Stimulated activated naive CD4-positive, alpha-beta T cell (primary cell): ENCODE measurements at regions not wholly inside any gene's neighbourhood (a gene's known extent, or its start where the extent isn't known, plus 50 kb on each side); places are given as distances from the start of the nearest gene placed in this dataset.

Experiments
- DNase-seq, 6 experiments: peaks; one replicate each; lab custom pipeline; 2025; lab: John Stamatoyannopoulos, UW

- DNase-seq, result no peak
Measured at GRCh38 chr17:72501404-72502370, 380.9 kb downstream of the SOX9 start.

DNA sequence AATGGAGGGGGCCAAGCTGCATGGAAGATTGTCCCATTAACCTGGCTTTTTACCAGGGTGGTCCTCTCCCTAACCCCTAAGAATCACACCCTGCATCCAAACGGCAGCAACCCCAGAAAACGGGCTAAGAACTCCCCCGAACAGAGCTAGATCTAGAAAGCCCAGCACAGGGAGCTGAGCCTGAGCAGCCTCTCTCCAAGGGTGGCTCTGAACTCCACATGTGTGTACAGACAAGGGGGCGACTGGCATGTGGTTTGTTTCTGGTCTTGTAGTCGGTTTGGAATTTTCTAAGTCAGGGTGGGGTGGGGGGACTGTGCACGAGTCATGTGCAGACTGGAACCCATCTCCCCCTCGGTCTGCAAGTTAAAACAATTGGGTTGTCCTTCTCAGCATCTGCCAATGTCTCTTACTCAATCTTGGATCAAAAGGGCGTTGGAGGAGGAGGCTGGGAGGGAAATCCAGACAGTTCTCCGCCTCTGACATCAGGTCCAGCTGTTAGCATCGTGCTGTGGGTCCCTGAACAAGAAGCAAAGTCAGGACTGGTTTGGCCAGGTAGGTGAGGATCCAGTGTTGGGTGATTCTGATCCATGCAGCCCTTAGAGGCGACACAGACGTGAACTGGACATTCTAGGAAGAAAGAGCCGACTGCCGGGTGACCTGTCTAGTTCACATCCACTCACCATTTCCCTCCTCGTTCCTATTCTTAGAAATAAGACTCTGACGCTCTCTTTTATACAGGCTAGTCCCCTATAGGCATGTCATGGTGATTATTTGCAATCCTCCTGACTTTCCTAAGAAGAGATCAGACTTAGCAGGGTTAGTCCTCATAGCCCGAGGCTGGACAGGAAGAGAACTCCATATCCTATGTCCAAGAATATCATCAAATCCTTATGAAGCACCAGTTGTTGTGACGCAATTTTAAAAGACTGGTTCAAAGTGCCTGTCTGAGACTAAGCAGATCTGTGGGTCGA is 381.8 kb downstream of the SOX9 start:
- DNase-seq, result no peak

DNA sequence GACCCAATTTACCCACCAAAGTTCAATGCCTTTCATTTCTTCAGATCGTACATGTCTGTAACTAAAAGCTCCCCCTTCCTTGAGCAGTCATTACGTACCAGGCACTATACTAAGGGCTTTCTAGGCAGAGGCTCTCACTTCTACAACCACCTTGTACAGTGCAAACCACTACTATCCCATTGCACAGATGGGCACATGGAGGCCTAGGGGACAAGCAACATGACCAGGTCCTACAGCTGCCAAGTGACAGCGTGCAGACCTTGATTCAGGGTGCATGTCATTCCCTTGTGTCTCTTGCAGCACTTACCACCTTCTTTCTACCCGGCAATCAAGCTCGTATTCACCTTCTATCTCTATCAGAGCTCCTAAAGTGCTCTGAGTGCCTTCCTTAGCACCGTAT is 382.7 kb downstream of the SOX9 start:
- DNase-seq, result no peak

DNA sequence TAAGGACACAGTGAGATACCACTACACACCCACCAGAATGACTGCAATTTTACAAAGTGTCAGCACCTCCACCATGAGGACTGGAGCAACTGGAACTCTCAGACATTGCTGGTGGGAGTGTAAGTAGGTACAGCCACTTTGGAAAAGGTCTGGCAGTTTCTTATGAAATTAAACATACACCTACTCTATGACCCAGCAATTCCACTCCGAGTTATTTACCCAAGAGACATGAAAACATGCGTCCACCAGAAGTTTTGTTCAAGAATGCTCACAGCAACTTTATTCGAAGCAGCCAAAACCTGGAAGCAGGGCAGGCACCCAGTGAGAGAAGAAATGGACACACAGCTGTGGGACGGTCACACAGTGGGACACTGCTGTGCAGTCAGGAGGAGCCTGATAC is 384.0 kb downstream of the SOX9 start:
- DNase-seq, result no peak

- DNase-seq, result no peak
Measured at GRCh38 chr17:72506773-72507172, 386.0 kb downstream of the SOX9 start.

DNA sequence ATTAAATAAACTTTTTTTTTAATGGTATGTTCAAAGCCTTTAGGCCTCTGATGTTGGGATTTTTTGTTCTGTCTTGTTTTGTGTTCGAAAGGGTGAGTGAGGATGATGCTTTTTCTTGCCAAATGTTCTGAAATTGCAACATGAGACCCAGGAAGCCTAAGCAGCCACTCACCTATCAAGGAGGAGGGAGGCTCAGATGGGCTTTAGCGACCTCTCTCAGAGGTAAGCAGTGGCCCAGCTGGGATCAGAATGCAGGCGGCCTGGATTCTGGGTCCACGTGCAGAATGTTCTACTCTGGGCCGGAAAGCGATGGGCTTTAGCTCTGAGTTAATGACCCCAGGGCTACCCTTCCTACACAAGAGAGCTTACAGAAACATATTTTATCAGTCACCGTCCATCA is 386.6 kb downstream of the SOX9 start:
- no peak for DNase-seq

DNA sequence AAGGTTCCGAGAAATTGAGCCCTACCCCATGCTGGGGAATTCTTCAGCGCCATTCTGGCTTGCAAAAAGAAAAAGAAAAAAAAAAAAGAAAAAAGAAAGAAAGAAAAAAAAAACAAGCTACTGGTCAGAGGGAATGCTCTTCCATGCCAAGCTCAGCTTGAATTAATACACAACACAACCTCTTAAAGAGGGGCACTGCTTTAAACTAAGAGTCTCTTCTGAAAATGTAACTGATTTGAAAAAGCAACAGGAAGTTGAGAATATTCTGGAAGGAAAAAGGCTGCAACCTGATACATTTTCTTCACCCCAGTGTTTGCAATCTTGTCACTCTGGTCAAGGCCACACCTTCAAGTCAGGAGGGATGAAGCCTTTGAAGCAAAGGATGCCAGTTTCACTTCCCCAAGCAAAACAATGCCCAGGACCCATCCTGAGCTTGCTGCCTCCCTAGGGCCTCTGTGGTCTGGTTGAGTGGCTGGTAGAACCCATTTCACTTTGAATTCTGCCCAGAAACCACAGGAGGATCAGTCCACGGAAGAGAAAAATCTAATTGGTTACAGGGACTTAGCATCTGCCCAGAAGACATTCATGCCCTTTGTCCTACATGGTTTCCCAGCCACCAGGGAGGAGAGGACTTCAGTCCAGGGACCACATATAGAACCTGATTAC is 389.7 kb downstream of the SOX9 start:
- DNase-seq, result no peak

DNA sequence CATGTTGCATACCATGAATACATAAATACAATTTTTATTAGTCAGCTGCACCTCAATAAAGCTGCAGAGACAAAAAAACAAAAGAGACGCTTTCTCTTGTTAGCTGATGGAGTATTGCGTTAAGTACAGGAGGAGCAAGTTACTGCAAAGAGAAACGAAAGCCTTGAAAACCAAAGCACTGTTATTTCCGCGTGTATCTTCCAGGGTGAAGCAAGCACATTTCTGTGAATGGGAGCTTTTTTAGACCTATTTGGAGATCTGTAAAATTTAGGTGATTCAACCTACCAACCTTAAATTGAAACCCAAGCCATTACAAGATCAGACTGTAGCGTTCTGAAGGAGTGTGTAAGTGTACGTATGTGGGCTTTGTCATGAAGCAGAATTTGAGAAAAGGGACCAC is 390.4 kb downstream of the SOX9 start:
- DNase-seq, result no peak

DNA sequence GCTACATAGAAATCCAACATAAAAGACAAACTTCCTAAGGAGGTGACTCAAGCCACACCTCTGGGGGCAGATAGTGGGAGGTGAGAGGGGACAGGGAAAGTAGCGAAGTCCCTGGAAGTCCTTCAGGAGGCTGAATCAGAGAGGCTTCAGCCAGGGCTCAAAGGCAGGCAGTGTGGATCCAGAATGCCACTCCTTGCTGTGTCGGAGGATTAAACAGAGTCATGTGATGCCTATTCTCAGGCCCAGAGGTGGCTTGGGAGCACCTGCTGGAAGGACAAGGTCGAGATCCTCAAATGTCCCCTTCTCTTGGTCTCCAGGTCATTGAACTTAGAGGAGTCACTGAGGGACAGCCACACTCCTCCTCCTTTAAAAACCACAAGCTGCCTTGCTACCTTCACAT is 391.1 kb downstream of the SOX9 start:
- DNase-seq, result no peak

DNA sequence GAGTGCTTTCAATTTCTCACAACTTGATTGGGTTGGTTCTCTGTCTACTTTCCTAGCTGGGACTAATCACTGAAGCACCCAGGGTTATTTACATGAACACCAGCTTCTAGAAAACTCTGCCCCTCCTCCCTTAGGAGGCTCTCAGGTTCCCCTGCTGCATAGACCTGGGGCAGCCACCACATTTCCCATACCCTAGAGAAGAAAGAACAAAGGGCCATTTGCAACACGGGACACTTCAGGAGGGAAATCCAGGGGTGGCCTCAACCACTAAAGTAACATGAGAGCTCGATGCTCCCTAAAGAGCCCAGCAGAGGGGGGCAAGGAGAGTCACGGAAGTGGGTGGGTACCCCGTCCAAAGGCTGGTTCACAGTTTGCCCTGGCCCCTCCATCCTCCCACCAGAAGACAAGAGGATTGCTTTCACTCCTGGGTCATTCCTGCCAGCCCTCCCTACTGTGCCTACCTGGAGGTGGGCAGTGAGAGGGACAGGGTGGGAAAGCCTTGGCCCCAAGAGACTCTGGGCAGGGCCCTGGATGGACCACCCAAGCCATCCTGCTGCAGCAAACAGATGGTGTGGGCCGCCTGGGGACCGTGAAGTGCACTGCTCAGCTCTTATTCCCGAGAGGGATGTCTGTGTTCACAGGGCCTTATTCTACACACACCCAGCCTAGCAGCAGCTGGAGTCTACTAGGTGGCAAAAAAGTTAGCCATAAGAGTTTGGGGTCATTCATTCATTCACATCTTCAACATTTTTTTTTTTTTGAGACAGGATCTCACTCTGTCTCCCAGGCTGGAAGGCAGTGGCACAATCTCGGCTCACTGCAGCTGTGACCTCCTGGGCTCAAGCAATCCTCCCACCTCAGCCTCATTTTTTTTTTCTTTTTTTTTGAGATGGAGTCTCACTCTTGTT is 392.1 kb downstream of the SOX9 start:
- DNase-seq, result no peak

DNA sequence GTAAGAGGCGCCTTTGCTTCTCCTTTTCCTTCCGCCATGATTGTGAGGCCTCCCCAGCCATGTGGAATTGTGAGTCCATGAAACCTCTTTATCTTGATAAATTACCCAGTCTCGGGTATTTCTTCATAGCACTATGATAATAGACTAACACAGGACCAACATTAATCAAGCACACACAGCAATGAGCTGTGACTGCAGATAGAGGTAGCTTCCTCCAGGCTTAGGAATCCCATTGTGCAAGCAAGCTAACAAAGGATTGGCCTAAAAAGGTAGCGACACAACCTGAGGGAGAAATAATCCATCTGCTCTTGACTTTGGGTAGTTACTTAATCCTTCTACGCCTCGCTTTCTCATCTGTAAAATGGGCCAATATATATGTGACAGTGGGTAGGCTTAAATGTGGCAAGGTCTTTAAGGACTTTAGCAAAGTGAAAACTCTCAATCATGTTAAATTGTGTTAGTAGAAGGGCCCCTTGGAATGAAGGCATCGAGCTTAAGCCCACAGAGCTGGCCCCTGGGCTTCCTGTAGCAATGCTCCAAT is 393.6 kb downstream of the SOX9 start:
- no peak for DNase-seq

DNA sequence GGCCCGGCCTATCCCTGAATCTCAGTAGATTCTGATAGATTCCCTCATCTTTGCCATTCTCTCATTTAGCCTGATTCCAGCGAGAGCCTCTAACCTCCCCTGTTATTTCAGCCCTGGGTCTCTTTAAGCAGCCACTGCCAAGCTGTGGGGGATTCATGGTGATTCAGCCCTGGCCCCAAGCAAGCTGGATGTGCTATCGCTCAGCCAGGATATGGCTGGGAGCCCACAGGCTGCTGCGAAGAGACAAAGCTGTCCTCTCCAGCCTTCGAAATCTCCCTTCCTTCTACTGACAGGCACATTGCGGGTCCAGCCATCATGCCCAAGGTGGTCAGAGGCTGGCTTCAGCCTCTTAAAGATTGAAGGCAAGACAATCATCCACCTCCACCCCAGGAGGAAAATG is 394.1 kb downstream of the SOX9 start:
- no peak for DNase-seq

GRCh38 chr17:72515291-72516065 is 394.7 kb downstream of the SOX9 start:
- DNase-seq, result no peak

DNA sequence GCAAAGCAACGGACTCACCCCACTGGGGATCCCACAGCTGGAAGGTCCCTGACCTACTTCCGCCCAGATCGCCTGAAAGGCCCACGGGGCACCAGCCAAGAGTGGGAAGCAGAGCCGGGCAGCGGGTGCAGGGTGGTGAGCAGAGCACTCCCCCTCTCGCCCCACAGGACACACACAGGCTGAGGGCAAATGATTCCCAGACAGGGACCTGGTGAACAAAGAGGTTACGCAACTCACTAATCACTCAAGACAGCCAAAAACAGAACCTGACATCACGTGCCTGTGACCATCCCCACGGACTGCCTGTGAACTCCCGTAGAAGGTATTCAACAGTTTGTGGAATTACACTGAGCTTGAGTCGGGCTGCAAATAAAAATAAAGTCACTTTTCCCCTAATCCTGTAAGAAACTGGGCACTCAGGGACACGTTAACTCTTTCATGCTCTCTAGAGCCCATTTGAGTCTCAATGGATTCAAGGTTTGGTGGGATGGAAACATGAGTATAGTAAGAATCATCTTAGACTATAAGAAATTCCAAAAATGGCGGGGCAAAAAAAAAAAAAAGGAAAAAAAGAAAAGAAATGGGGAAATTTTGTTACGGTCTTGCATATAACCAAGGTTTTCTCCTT is 396.1 kb downstream of the SOX9 start:
- DNase-seq, result no peak

- no peak for DNase-seq
Measured at GRCh38 chr17:72517413-72518158, 396.8 kb downstream of the SOX9 start.

DNA sequence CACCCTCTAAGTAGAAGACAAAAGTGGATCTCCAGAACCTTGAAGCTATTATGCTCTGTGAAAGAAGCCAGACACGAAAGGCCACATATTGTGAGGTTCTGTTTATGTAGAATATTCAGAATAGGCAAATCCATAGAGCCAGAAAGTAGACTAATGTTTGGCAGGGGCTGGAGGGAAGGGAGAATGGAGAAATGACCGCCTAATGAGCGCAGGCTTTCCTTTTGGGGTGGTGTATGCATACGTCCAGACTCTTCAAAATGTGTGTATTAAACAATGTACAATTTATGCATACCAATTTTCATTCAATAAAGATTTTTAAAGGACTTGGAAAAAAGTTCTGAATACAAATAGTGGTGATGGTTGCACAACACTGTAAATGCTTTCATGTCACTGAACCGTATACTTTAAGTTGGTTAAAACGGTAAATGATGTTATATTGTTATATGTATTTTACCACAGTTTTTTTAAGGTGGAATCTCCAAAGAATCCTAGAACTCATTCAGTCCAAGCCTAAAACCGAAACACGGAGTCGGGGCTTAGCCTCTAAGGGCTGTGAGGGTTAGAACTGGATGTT is 397.4 kb downstream of the SOX9 start:
- DNase-seq, result no peak

DNA sequence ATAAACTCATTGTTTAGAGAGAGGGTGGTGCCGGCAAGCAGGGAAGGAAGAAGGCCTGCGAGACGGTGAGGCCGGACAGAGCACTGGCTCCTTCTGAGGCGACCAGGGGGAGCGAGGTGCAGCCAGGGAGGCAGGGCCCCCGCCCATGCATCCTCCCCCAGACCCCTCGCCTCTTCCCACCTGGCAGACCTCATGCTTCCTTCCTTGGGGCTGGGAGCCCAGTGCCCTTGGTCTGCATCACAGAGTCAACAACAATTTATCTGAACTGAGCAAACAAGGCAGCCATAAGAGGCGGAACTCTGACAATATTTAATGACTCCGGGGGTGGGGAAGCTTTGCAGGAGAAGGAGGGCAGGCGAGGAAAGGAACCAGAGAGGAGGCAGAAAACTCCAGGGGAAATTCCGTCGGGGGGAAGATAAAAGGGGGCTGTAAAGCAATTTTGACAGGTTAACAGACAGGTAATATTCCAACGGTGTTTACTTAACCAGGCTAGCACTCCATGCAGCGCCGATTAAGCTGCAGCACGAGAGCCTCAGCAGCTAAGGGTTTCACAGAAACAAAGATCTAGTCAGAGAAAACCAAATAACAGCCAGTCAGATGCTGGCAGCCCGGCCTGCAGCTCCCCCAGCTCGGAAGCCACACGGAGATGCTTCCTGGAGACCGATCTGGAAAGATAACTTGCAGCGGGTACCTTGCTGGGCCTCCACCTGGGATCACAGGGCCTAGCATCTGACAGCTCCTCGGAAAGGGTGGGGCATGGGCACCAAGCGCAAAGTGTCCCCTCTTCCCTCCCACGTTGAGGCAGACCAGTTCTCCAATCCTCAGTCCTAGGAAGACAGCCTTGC is 398.2 kb downstream of the SOX9 start:
- no peak for DNase-seq

DNA sequence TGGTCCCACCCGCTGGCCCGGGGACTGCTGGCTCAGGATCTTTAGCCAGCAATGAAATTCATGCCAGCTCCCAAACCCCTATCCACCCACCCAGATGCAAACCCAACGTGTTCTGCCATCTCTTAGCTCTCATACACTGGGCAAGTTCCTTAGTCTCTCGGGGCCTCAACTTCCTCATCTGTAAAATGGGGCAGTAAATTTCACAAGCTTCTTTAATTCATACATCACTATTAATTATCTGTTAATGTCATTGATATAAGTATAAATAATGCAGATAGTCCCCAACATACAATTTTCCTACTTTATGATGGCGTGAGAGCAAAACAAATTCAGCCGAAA is 398.7 kb downstream of the SOX9 start:
- no peak for DNase-seq
